ENCODE measurements at regions not wholly inside any gene's neighbourhood (a gene's known extent, or its start where the extent isn't known, plus 50 kb on each side); places are given as distances from the start of the nearest gene placed in this dataset.

DNA sequence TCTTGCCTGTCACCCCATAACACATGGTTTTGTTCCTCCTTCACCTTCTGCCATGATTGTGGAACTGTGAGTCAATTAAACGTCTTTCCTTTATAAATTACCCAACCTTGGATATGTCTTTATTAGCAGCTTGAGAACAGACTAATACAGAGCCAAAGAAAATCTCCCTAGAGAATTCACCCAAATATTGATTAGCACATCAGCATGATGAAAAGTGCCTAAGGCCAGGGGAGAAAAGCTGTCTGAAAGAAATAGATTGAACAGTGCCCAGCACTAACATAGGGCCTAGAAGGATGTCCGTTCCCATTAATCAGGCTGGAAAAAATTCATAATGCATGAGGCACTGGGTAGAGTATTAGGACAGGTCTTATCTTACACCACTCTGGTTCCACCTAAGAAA lies 111.9 kb upstream of the CALN1 start:
- TF ChIP-seq, protein P1, sequence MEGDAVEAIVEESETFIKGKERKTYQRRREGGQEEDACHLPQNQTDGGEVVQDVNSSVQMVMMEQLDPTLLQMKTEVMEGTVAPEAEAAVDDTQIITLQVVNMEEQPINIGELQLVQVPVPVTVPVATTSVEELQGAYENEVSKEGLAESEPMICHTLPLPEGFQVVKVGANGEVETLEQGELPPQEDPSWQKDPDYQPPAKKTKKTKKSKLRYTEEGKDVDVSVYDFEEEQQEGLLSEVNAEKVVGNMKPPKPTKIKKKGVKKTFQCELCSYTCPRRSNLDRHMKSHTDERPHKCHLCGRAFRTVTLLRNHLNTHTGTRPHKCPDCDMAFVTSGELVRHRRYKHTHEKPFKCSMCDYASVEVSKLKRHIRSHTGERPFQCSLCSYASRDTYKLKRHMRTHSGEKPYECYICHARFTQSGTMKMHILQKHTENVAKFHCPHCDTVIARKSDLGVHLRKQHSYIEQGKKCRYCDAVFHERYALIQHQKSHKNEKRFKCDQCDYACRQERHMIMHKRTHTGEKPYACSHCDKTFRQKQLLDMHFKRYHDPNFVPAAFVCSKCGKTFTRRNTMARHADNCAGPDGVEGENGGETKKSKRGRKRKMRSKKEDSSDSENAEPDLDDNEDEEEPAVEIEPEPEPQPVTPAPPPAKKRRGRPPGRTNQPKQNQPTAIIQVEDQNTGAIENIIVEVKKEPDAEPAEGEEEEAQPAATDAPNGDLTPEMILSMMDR (IDR thresholded peaks at IDR 0.05) = no peak
- no peak for TF ChIP-seq EZH2 (IDR thresholded peaks at IDR 0.05)
